ENCODE measurements at regions not wholly inside any gene's neighbourhood (a gene's known extent, or its start where the extent isn't known, plus 50 kb on each side); places are given as distances from the start of the nearest gene placed in this dataset.

- Histone ChIP-seq H2AFZ (ENCODE audit: insufficient read depth, low read length, poor library complexity) (no peak overlapping the region), H2BK120ac (ENCODE audit: insufficient read depth, low read length, poor library complexity) (no peak overlapping the region)
Observed at GRCh38 chr7:86964973-86965726, 94.3 kb downstream of the ELAPOR2 start.

GRCh38 chr7:86963599-86964230 lies 95.7 kb downstream of the ELAPOR2 start:
- Histone ChIP-seq H3K4me2 (ENCODE audit: low read length) (no peak overlapping the region), H2BK120ac (ENCODE audit: insufficient read depth, low read length, poor library complexity) (no peak overlapping the region), H4K91ac (ENCODE audit: low read depth, low read length) (no peak overlapping the region), H4K12ac (ENCODE audit: low read depth, low read length) (no peak overlapping the region), H3K23ac (ENCODE audit: low read length) (no peak overlapping the region), H3K4me1 (ENCODE audit: control insufficient read depth in 1 of 2, insufficient read depth in 2 of 2, low read length in 2 of 2) (no peaks in the 10 kb centered on the region), H3K36me3 (ENCODE audit: control insufficient read depth in 1 of 2, insufficient read depth in 2 of 2, low read length in 2 of 2) (no peaks in the 10 kb centered on the region), H3K14ac (ENCODE audit: low read length) (no peak overlapping the region), H3K18ac (ENCODE audit: low read length) (no peak overlapping the region), H2BK5ac (ENCODE audit: low read depth, low read length, poor library complexity) (no peak overlapping the region), H2BK12ac (ENCODE audit: low read length) (no peak overlapping the region), H3K79me2 (ENCODE audit: control insufficient read depth, insufficient read depth, low read length, poor library complexity) (no peaks in the 10 kb centered on the region), H3K9ac (ENCODE audit: low read length) (no peak overlapping the region), H3K9me3 (ENCODE audit: insufficient read depth, low read depth, low read length) (no peaks in the 10 kb centered on the region), H2AK5ac (ENCODE audit: low read length) (no peak overlapping the region), H3K27ac (ENCODE audit: low read depth, low read length) (no peak overlapping the region), H3K79me1 (ENCODE audit: low read length) (no peaks in the 10 kb centered on the region), H3K27me3 (ENCODE audit: insufficient read depth, low read length) (no peaks in the 10 kb centered on the region), H4K8ac (ENCODE audit: low read depth, low read length) (no peak overlapping the region), H3K4me3 (ENCODE audit: low read depth, low read length) (no peak overlapping the region), H3K4ac (ENCODE audit: low read depth, low read length) (no peak overlapping the region), H2AFZ (ENCODE audit: insufficient read depth, low read length, poor library complexity) (no peak overlapping the region)
- no CpG with 5 or more reads among the region's 2 CpGs for WGBS (ENCODE audit: extremely low coverage, insufficient coverage, insufficient read length)
- DNase-seq: peak in 1 of 2 donors; percentile 68

More at GRCh38 chr7:86964973-86965726, 94.3 kb downstream of the ELAPOR2 start:
- Histone ChIP-seq H3K79me2 (ENCODE audit: control insufficient read depth, insufficient read depth, low read length, poor library complexity) (no peaks in the 10 kb centered on the region), H3K23ac (ENCODE audit: low read length) (no peak overlapping the region), H4K91ac (ENCODE audit: low read depth, low read length) (no peak overlapping the region), H3K4ac (ENCODE audit: low read depth, low read length) (no peak overlapping the region), H2BK12ac (ENCODE audit: low read length) (no peak overlapping the region), H3K27ac (ENCODE audit: low read depth, low read length) (no peak overlapping the region), H3K18ac (ENCODE audit: low read length) (no peak overlapping the region), H3K14ac (ENCODE audit: low read length) (no peak overlapping the region), H3K4me2 (ENCODE audit: low read length) (no peak overlapping the region), H3K4me3 (ENCODE audit: low read depth, low read length) (no peak overlapping the region), H3K36me3 (ENCODE audit: control insufficient read depth in 1 of 2, insufficient read depth in 2 of 2, low read length in 2 of 2) (no peaks in the 10 kb centered on the region), H3K4me1 (ENCODE audit: control insufficient read depth in 1 of 2, insufficient read depth in 2 of 2, low read length in 2 of 2) (no peaks in the 10 kb centered on the region), H3K9ac (ENCODE audit: low read length) (no peak overlapping the region), H3K9me3 (ENCODE audit: insufficient read depth, low read depth, low read length) (no peaks in the 10 kb centered on the region), H4K12ac (ENCODE audit: low read depth, low read length) (no peak overlapping the region), H3K27me3 (ENCODE audit: insufficient read depth, low read length) (no peaks in the 10 kb centered on the region), H2BK5ac (ENCODE audit: low read depth, low read length, poor library complexity) (no peak overlapping the region), H2AK5ac (ENCODE audit: low read length) (no peak overlapping the region), H4K8ac (ENCODE audit: low read depth, low read length) (no peak overlapping the region), H3K79me1 (ENCODE audit: low read length) (no peaks in the 10 kb centered on the region)
- DNase-seq: no peak
- no CpG with 5 or more reads among the region's 4 CpGs for WGBS (ENCODE audit: extremely low coverage, insufficient coverage, insufficient read length)

- Histone ChIP-seq H3K14ac (ENCODE audit: low read length) (no peak overlapping the region), H3K4ac (ENCODE audit: low read depth, low read length) (no peak overlapping the region), H3K36me3 (ENCODE audit: control insufficient read depth in 1 of 2, insufficient read depth in 2 of 2, low read length in 2 of 2) (no peaks in the 10 kb centered on the region), H3K9ac (ENCODE audit: low read length) (no peak overlapping the region), H3K79me2 (ENCODE audit: control insufficient read depth, insufficient read depth, low read length, poor library complexity) (no peaks in the 10 kb centered on the region), H2AFZ (ENCODE audit: insufficient read depth, low read length, poor library complexity) (no peak overlapping the region), H2BK12ac (ENCODE audit: low read length) (no peak overlapping the region), H3K9me3 (ENCODE audit: insufficient read depth, low read depth, low read length) (no peaks in the 10 kb centered on the region), H3K4me3 (ENCODE audit: low read depth, low read length) (no peak overlapping the region), H3K27ac (ENCODE audit: low read depth, low read length) (no peak overlapping the region), H4K8ac (ENCODE audit: low read depth, low read length) (no peak overlapping the region), H3K79me1 (ENCODE audit: low read length) (no peaks in the 10 kb centered on the region), H4K12ac (ENCODE audit: low read depth, low read length) (no peak overlapping the region), H4K91ac (ENCODE audit: low read depth, low read length) (no peak overlapping the region), H2AK5ac (ENCODE audit: low read length) (no peak overlapping the region), H2BK5ac (ENCODE audit: low read depth, low read length, poor library complexity) (no peak overlapping the region), H3K4me2 (ENCODE audit: low read length) (no peak overlapping the region), H3K27me3 (ENCODE audit: insufficient read depth, low read length) (no peaks in the 10 kb centered on the region), H3K4me1 (ENCODE audit: control insufficient read depth in 1 of 2, insufficient read depth in 2 of 2, low read length in 2 of 2) (no peaks in the 10 kb centered on the region), H2BK120ac (ENCODE audit: insufficient read depth, low read length, poor library complexity) (no peak overlapping the region), H3K18ac (ENCODE audit: low read length) (no peak overlapping the region), H3K23ac (ENCODE audit: low read length) (no peak overlapping the region)
- WGBS (ENCODE audit: extremely low coverage, insufficient coverage, insufficient read length): no CpG with 5 or more reads among the region's 3 CpGs
- no peak for DNase-seq
Observed at GRCh38 chr7:86962623-86963022, 96.8 kb downstream of the ELAPOR2 start.

- Histone ChIP-seq H3K79me1 (ENCODE audit: low read length) (no peaks in the 10 kb centered on the region), H3K9me3 (ENCODE audit: insufficient read depth, low read depth, low read length) (no peaks in the 10 kb centered on the region), H4K91ac (ENCODE audit: low read depth, low read length) (no peak overlapping the region), H2AK5ac (ENCODE audit: low read length) (no peak overlapping the region), H3K18ac (ENCODE audit: low read length) (no peak overlapping the region), H3K14ac (ENCODE audit: low read length) (no peak overlapping the region), H3K27me3 (ENCODE audit: insufficient read depth, low read length) (no peaks in the 10 kb centered on the region), H3K4me1 (ENCODE audit: control insufficient read depth in 1 of 2, insufficient read depth in 2 of 2, low read length in 2 of 2) (no peaks in the 10 kb centered on the region), H2BK120ac (ENCODE audit: insufficient read depth, low read length, poor library complexity) (no peak overlapping the region), H4K12ac (ENCODE audit: low read depth, low read length) (no peak overlapping the region), H3K27ac (ENCODE audit: low read depth, low read length) (no peak overlapping the region), H3K79me2 (ENCODE audit: control insufficient read depth, insufficient read depth, low read length, poor library complexity) (no peaks in the 10 kb centered on the region), H3K36me3 (ENCODE audit: control insufficient read depth in 1 of 2, insufficient read depth in 2 of 2, low read length in 2 of 2) (no peaks in the 10 kb centered on the region), H4K8ac (ENCODE audit: low read depth, low read length) (no peak overlapping the region), H3K4me2 (ENCODE audit: low read length) (no peak overlapping the region), H3K23ac (ENCODE audit: low read length) (peak overlapping the region; percentile 53), H3K9ac (ENCODE audit: low read length) (no peak overlapping the region), H2BK12ac (ENCODE audit: low read length) (no peak overlapping the region), H2AFZ (ENCODE audit: insufficient read depth, low read length, poor library complexity) (no peak overlapping the region), H2BK5ac (ENCODE audit: low read depth, low read length, poor library complexity) (no peak overlapping the region), H3K4me3 (ENCODE audit: low read depth, low read length) (no peak overlapping the region), H3K4ac (ENCODE audit: low read depth, low read length) (no peak overlapping the region)
- DNase-seq: no peak
- no CpG with 5 or more reads among the region's 1 CpG for WGBS (ENCODE audit: extremely low coverage, insufficient coverage, insufficient read length)
Observed at GRCh38 chr7:86961686-86962085, 97.8 kb downstream of the ELAPOR2 start.
